ENCODE measurements at regions not wholly inside any gene's neighbourhood (a gene's known extent, or its start where the extent isn't known, plus 50 kb on each side); places are given as distances from the start of the nearest gene placed in this dataset.
"Not testable (repeated sequence)": the region's sequence is repeated elsewhere in the genome, so short reads cannot be mapped to it uniquely, and the experiment has no call there.

GRCh38 chr16:31581065-31581464 is 53.4 kb downstream of the AHSP start:
- H3K27me3 ChIP-seq (replicated peaks; ENCODE audit: control insufficient read depth, insufficient read depth, low read length); H3K9ac ChIP-seq (ENCODE audit: low read length); H3K4me3 ChIP-seq (ENCODE audit: low read length); H3K36me3 ChIP-seq (ENCODE audit: control insufficient read depth, insufficient read depth, low read length, severe bottlenecking); H3K4me1 ChIP-seq (ENCODE audit: control insufficient read depth, insufficient read depth, low read length); DNase-seq (ENCODE audit: low read depth): not testable (repeated sequence)
- H3K9me3 ChIP-seq (ENCODE audit: control insufficient read depth, low read length), result peaks cover 25% of the 10 kb centered on the region

GRCh38 chr16:31601737-31602384 is 74.2 kb downstream of the AHSP start:
- peak overlapping the region; percentile 44 for H3K4me3 ChIP-seq (ENCODE audit: low read length)
- not testable (repeated sequence) for DNase-seq (ENCODE audit: low read depth); H3K9ac ChIP-seq (ENCODE audit: low read length); H3K36me3 ChIP-seq (ENCODE audit: control insufficient read depth, insufficient read depth, low read length, severe bottlenecking); H3K27me3 ChIP-seq (replicated peaks; ENCODE audit: control insufficient read depth, insufficient read depth, low read length); H3K4me1 ChIP-seq (ENCODE audit: control insufficient read depth, insufficient read depth, low read length)
- H3K9me3 ChIP-seq (ENCODE audit: control insufficient read depth, low read length), result peaks cover 93% of the 10 kb centered on the region

- peaks cover 35% of the 10 kb centered on the region for H3K9me3 ChIP-seq (ENCODE audit: control insufficient read depth, low read length)
- DNase-seq (ENCODE audit: low read depth), result no peak
- no peak overlapping the region for H3K4me3 ChIP-seq (ENCODE audit: low read length)
- no peaks in the 10 kb centered on the region for H3K36me3 ChIP-seq (ENCODE audit: control insufficient read depth, insufficient read depth, low read length, severe bottlenecking)
- H3K4me1 ChIP-seq (ENCODE audit: control insufficient read depth, insufficient read depth, low read length), result no peaks in the 10 kb centered on the region
- no peak overlapping the region for H3K9ac ChIP-seq (ENCODE audit: low read length)
- no peaks in the 10 kb centered on the region for H3K27me3 ChIP-seq (replicated peaks; ENCODE audit: control insufficient read depth, insufficient read depth, low read length)
Observed at GRCh38 chr16:31618130-31618529, 90.4 kb downstream of the AHSP start.

- Histone ChIP-seq H3K4me1 (ENCODE audit: control insufficient read depth, insufficient read depth, low read length) (no peaks in the 10 kb centered on the region), H3K36me3 (ENCODE audit: control insufficient read depth, insufficient read depth, low read length, severe bottlenecking) (no peaks in the 10 kb centered on the region), H3K4me3 (ENCODE audit: low read length) (no peak overlapping the region), H3K9me3 (ENCODE audit: control insufficient read depth, low read length) (peaks cover 10% of the 10 kb centered on the region), H3K27me3 (replicated peaks; ENCODE audit: control insufficient read depth, insufficient read depth, low read length) (no peaks in the 10 kb centered on the region), H3K9ac (ENCODE audit: low read length) (no peak overlapping the region)
- DNase-seq (ENCODE audit: low read depth), result no peak
Observed at GRCh38 chr16:31636433-31636832, 108.7 kb downstream of the AHSP start.

DNA sequence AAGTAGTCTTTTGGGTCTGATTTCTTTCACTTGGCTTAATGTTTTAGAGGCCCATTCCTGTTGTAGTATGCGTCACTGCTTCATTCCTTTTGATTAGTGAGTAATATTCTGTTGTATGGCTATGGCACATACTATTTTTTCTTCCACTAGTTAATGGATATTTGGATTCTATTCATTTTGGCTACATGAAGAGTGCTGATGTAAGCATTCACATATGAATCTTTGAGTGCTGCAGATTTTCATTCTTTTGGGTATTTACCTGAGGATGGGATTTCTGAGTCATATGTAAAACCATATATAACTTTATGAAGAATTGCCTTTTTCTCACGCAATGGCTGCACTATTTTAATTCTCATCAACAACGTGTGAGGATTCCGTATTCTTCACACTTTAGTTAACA is 113.6 kb downstream of the AHSP start:
- DNase-seq (ENCODE audit: low read depth), result no peak
- Histone ChIP-seq H3K36me3 (ENCODE audit: control insufficient read depth, insufficient read depth, low read length, severe bottlenecking) (no peaks in the 10 kb centered on the region), H3K4me3 (ENCODE audit: low read length) (no peak overlapping the region), H3K9me3 (ENCODE audit: control insufficient read depth, low read length) (peaks cover 13% of the 10 kb centered on the region), H3K27me3 (replicated peaks; ENCODE audit: control insufficient read depth, insufficient read depth, low read length) (no peaks in the 10 kb centered on the region), H3K4me1 (ENCODE audit: control insufficient read depth, insufficient read depth, low read length) (no peaks in the 10 kb centered on the region), H3K9ac (ENCODE audit: low read length) (no peak overlapping the region)

DNA sequence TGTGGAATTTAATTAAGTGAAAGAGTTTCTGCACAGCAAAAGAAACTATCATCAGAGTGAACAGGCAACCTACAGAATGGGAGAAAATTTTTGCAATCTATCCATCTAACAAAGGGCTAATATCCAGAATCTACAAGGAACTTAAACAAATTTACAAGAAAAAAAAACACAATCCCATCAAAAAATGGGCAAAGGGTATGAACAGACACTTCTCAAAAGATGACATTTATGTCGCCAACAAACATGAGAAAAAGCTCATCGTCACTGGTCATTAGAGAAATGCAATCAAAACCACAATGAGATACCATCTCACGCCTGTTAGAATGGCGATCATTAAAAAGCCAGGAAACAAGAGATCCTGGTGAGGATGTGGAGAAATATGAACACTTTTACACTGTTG is 128.0 kb downstream of the AHSP start:
- not testable (repeated sequence) for H3K4me3 ChIP-seq (ENCODE audit: low read length); H3K9me3 ChIP-seq (ENCODE audit: control insufficient read depth, low read length); H3K4me1 ChIP-seq (ENCODE audit: control insufficient read depth, insufficient read depth, low read length); H3K36me3 ChIP-seq (ENCODE audit: control insufficient read depth, insufficient read depth, low read length, severe bottlenecking); H3K27me3 ChIP-seq (replicated peaks; ENCODE audit: control insufficient read depth, insufficient read depth, low read length); H3K9ac ChIP-seq (ENCODE audit: low read length); DNase-seq (ENCODE audit: low read depth)

GRCh38 chr16:31664683-31665482 is 137.2 kb downstream of the AHSP start:
- Histone ChIP-seq H3K9me3 (ENCODE audit: control insufficient read depth, low read length) (peaks cover 21% of the 10 kb centered on the region), H3K36me3 (ENCODE audit: control insufficient read depth, insufficient read depth, low read length, severe bottlenecking) (no peaks in the 10 kb centered on the region), H3K9ac (ENCODE audit: low read length) (no peak overlapping the region), H3K4me1 (ENCODE audit: control insufficient read depth, insufficient read depth, low read length) (no peaks in the 10 kb centered on the region), H3K4me3 (ENCODE audit: low read length) (no peak overlapping the region), H3K27me3 (replicated peaks; ENCODE audit: control insufficient read depth, insufficient read depth, low read length) (no peaks in the 10 kb centered on the region)
- no peak for DNase-seq (ENCODE audit: low read depth)

DNA sequence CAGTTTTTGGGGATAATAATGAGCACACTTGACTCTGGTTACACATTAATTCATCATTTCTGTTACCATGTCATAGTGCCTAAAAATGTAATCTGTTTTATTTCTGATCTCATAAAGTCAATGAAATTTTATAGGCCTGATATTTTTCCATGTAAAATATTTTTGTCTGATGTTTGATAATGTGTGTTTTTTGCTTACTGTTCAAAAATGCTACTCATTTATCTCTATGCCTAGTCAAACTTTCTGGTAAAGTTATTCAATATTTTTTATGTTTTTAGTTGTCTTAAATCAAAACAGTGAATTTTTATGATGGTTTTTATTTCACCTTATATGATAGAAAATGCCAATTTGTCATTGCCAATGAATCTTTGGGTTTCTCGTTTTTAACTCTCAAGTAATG is 147.0 kb downstream of the AHSP start:
- no peaks in the 10 kb centered on the region for H3K4me1 ChIP-seq (ENCODE audit: control insufficient read depth, insufficient read depth, low read length)

DNA sequence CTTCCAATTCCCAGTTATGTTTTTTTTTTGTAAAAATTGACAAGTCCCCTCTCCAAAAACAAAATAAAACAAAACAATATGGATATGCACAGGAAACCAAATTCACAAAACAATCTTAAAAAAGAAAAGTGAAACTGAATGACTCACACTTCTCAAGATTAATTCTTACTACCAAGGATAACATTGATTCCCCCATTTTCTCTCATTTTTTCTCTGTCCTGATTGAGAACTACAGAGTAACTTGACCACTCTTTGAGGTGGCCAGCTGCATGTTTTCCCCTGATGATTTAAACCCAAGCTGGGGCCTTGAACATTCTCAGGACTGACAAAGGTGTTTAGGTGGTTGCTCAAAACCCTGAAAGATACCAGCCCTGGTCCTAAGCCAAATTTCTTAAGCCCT is 149.0 kb downstream of the AHSP start:
- H3K4me1 ChIP-seq (ENCODE audit: control insufficient read depth, insufficient read depth, low read length), result no peaks in the 10 kb centered on the region
- no peak overlapping the region for H3K4me3 ChIP-seq (ENCODE audit: low read length)
- H3K9me3 ChIP-seq (ENCODE audit: control insufficient read depth, low read length), result peaks cover 19% of the 10 kb centered on the region
- no peak overlapping the region for H3K9ac ChIP-seq (ENCODE audit: low read length)
- no peaks in the 10 kb centered on the region for H3K27me3 ChIP-seq (replicated peaks; ENCODE audit: control insufficient read depth, insufficient read depth, low read length)
- no peaks in the 10 kb centered on the region for H3K36me3 ChIP-seq (ENCODE audit: control insufficient read depth, insufficient read depth, low read length, severe bottlenecking)
- DNase-seq (ENCODE audit: low read depth), result no peak

More for the DNA sequence above, 147.0 kb downstream of the AHSP start:
- no peaks in the 10 kb centered on the region for H3K27me3 ChIP-seq (replicated peaks; ENCODE audit: control insufficient read depth, insufficient read depth, low read length)
- no peak for DNase-seq (ENCODE audit: low read depth)
- H3K4me3 ChIP-seq (ENCODE audit: low read length), result no peak overlapping the region
- H3K9me3 ChIP-seq (ENCODE audit: control insufficient read depth, low read length), result peaks cover 27% of the 10 kb centered on the region
- no peaks in the 10 kb centered on the region for H3K36me3 ChIP-seq (ENCODE audit: control insufficient read depth, insufficient read depth, low read length, severe bottlenecking)
- no peak overlapping the region for H3K9ac ChIP-seq (ENCODE audit: low read length)

- Histone ChIP-seq H3K4me3 (ENCODE audit: low read length) (no peak overlapping the region), H3K9ac (ENCODE audit: low read length) (no peak overlapping the region), H3K36me3 (ENCODE audit: control insufficient read depth, insufficient read depth, low read length, severe bottlenecking) (no peaks in the 10 kb centered on the region), H3K9me3 (ENCODE audit: control insufficient read depth, low read length) (peaks cover 9% of the 10 kb centered on the region), H3K27me3 (replicated peaks; ENCODE audit: control insufficient read depth, insufficient read depth, low read length) (no peaks in the 10 kb centered on the region), H3K4me1 (ENCODE audit: control insufficient read depth, insufficient read depth, low read length) (no peaks in the 10 kb centered on the region)
- no peak for DNase-seq (ENCODE audit: low read depth)
Observed at GRCh38 chr16:31678649-31679325, 151.1 kb downstream of the AHSP start.

- H3K36me3 ChIP-seq (ENCODE audit: control insufficient read depth, insufficient read depth, low read length, severe bottlenecking); H3K9ac ChIP-seq (ENCODE audit: low read length); H3K4me3 ChIP-seq (ENCODE audit: low read length); H3K4me1 ChIP-seq (ENCODE audit: control insufficient read depth, insufficient read depth, low read length); H3K9me3 ChIP-seq (ENCODE audit: control insufficient read depth, low read length); H3K27me3 ChIP-seq (replicated peaks; ENCODE audit: control insufficient read depth, insufficient read depth, low read length); DNase-seq (ENCODE audit: low read depth): not testable (repeated sequence)
Observed at GRCh38 chr16:31689331-31689730, 161.6 kb downstream of the AHSP start.

All from adipocyte (in vitro differentiated cells).